ENCODE measurements at regions not wholly inside any gene's neighbourhood (a gene's known extent, or its start where the extent isn't known, plus 50 kb on each side); places are given as distances from the start of the nearest gene placed in this dataset.

GRCh38 chr12:130087222-130087621, 75.0 kb upstream of the FZD10 start:
- no peak overlapping the region for H3K27ac ChIP-seq (ENCODE audit: low read depth, low read length)
- DNase-seq (ENCODE audit: low read depth, low spot score), result no peak
- H3K27me3 ChIP-seq (ENCODE audit: control insufficient read depth, insufficient read depth, low read length), result no peaks in the 10 kb centered on the region
- peaks cover 67% of the 10 kb centered on the region for H3K9me3 ChIP-seq (ENCODE audit: control insufficient read depth, insufficient read depth, low read length)
- no peak overlapping the region for H3K4me3 ChIP-seq (ENCODE audit: low read depth, low read length)
- POLR2A ChIA-PET, result no interaction called here
- no peak for TF ChIP-seq CTCF (IDR thresholded peaks at IDR 0.05; ENCODE audit: low read depth, low read length)
- CTCF ChIA-PET, result no interaction called here

- Histone ChIP-seq H3K27me3 (ENCODE audit: control insufficient read depth, insufficient read depth, low read length) (no peaks in the 10 kb centered on the region), H3K9me3 (ENCODE audit: control insufficient read depth, insufficient read depth, low read length) (peaks cover 74% of the 10 kb centered on the region), H3K27ac (ENCODE audit: low read depth, low read length) (no peak overlapping the region), H3K4me3 (ENCODE audit: low read depth, low read length) (no peak overlapping the region)
- DNase-seq (ENCODE audit: low read depth, low spot score), result no peak
- ChIA-PET CTCF (no interaction called here), POLR2A (no interaction called here)
- no peak for TF ChIP-seq CTCF (IDR thresholded peaks at IDR 0.05; ENCODE audit: low read depth, low read length)
These were observed 73.8 kb upstream of the FZD10 start for GRCh38 chr12:130088504-130088903.

GRCh38 chr12:130090542-130090941, 71.7 kb upstream of the FZD10 start:
- POLR2A ChIA-PET, result no interaction called here

GRCh38 chr12:130093380-130093779, 68.9 kb upstream of the FZD10 start:
- Histone ChIP-seq H3K27me3 (ENCODE audit: control insufficient read depth, insufficient read depth, low read length) (no peaks in the 10 kb centered on the region), H3K9me3 (ENCODE audit: control insufficient read depth, insufficient read depth, low read length) (peaks cover 57% of the 10 kb centered on the region), H3K27ac (ENCODE audit: low read depth, low read length) (no peak overlapping the region), H3K4me3 (ENCODE audit: low read depth, low read length) (no peak overlapping the region)
- ChIA-PET POLR2A (no interaction called here), CTCF (no interaction called here)
- TF ChIP-seq CTCF (IDR thresholded peaks at IDR 0.05; ENCODE audit: low read depth, low read length), result no peak
- no peak for DNase-seq (ENCODE audit: low read depth, low spot score)

More at GRCh38 chr12:130090542-130090941, 71.7 kb upstream of the FZD10 start:
- no peak for DNase-seq (ENCODE audit: low read depth, low spot score)
- Histone ChIP-seq H3K27ac (ENCODE audit: low read depth, low read length) (no peak overlapping the region), H3K4me3 (ENCODE audit: low read depth, low read length) (no peak overlapping the region), H3K9me3 (ENCODE audit: control insufficient read depth, insufficient read depth, low read length) (peaks cover 65% of the 10 kb centered on the region), H3K27me3 (ENCODE audit: control insufficient read depth, insufficient read depth, low read length) (no peaks in the 10 kb centered on the region)
- TF ChIP-seq CTCF (IDR thresholded peaks at IDR 0.05; ENCODE audit: low read depth, low read length), result no peak
- CTCF ChIA-PET, result no interaction called here

- no peaks in the 10 kb centered on the region for H3K27me3 ChIP-seq (ENCODE audit: control insufficient read depth, insufficient read depth, low read length)
- ChIA-PET POLR2A (no interaction called here), CTCF (no interaction called here)
- H3K9me3 ChIP-seq (ENCODE audit: control insufficient read depth, insufficient read depth, low read length), result peaks cover 62% of the 10 kb centered on the region
- TF ChIP-seq CTCF (IDR thresholded peaks at IDR 0.05; ENCODE audit: low read depth, low read length), result no peak
- DNase-seq (ENCODE audit: low read depth, low spot score), result no peak
- no peak overlapping the region for H3K27ac ChIP-seq (ENCODE audit: low read depth, low read length)
- no peak overlapping the region for H3K4me3 ChIP-seq (ENCODE audit: low read depth, low read length)
These were observed 64.9 kb upstream of the FZD10 start for GRCh38 chr12:130097342-130097741.

Measured in AG04450 (cell line).